ENCODE measurements at regions not wholly inside any gene's neighbourhood (a gene's known extent, or its start where the extent isn't known, plus 50 kb on each side); places are given as distances from the start of the nearest gene placed in this dataset.

DNA sequence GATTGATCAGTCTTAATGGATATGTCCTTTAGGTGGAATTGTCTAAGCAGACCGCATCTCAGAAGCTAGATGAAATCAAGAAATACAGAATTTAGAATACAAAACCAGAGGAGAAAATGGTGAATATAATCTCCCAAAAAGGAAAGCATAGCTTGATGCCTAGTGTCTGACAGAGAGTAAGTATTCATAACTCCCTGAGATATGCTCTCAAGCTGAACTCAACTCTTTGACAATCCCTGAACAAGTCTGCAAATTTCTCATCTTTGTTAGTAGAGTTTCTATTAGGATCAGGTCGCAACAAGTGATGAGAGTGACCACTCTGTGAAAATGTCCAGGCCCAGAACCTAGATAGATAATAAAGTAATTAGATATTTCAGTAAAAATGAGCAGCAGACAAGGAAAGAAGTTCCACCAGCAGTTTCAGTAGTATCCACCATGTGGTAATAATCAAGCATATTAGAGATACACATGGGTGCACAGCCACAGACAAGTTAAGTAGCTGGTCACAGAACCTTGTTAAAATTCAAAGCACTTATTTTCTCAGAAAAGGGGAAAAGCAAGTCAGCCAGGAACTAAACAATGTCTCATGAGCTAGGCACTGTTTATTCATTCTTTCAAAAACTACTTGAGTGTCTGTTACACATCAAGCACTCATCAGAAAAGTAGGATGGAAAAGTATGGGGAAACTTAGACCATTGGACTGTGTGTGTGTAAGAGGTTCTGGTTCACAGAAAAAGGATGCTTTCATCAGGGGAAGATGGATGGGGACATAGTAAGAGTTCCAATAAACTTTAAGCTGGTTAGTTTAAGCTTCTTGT, 481.5 kb upstream of the TUSC1 start:
- intact Hi-C loops (cut with micrococcal nuclease; ENCODE audit: unreplicated experiment), result no loop called here
- POLR2A ChIA-PET, result no interaction called here
- Histone ChIP-seq H3K4me1 (ENCODE audit: control insufficient read depth, insufficient read depth, low read length) (no peaks in the 10 kb centered on the region), H3K9me3 (ENCODE audit: control insufficient read depth, insufficient read depth, low read depth, low read length) (no peaks in the 10 kb centered on the region), H3K36me3 (ENCODE audit: control insufficient read depth, insufficient read depth, low read length) (no peaks in the 10 kb centered on the region), H3K27ac (ENCODE audit: low read length) (no peak overlapping the region), H3K27me3 (ENCODE audit: control insufficient read depth, insufficient read depth, low read length) (no peaks in the 10 kb centered on the region), H3K4me3 (ENCODE audit: low read depth in 2 of 2, low read length in 2 of 2) (no peak overlapping the region)
- in situ Hi-C loops (cut with HindIII; ENCODE audit: low pct_unique_long_range_greater_than_20kb, low sequenced_read_pairs), result no loop called here
- BruUV-seq (replicated peaks), result no TSS peak
- DNase-seq (ENCODE audit: low read depth, low spot score) (no peak), ATAC-seq (no peak)
- CTCF ChIA-PET, result no interaction called here
- TF ChIP-seq TCF7L2 (IDR thresholded peaks at IDR 0.05; ENCODE audit: low read depth, low read length), result no peak
- TF ChIP-seq, protein P1, sequence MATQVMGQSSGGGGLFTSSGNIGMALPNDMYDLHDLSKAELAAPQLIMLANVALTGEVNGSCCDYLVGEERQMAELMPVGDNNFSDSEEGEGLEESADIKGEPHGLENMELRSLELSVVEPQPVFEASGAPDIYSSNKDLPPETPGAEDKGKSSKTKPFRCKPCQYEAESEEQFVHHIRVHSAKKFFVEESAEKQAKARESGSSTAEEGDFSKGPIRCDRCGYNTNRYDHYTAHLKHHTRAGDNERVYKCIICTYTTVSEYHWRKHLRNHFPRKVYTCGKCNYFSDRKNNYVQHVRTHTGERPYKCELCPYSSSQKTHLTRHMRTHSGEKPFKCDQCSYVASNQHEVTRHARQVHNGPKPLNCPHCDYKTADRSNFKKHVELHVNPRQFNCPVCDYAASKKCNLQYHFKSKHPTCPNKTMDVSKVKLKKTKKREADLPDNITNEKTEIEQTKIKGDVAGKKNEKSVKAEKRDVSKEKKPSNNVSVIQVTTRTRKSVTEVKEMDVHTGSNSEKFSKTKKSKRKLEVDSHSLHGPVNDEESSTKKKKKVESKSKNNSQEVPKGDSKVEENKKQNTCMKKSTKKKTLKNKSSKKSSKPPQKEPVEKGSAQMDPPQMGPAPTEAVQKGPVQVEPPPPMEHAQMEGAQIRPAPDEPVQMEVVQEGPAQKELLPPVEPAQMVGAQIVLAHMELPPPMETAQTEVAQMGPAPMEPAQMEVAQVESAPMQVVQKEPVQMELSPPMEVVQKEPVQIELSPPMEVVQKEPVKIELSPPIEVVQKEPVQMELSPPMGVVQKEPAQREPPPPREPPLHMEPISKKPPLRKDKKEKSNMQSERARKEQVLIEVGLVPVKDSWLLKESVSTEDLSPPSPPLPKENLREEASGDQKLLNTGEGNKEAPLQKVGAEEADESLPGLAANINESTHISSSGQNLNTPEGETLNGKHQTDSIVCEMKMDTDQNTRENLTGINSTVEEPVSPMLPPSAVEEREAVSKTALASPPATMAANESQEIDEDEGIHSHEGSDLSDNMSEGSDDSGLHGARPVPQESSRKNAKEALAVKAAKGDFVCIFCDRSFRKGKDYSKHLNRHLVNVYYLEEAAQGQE (IDR thresholded peaks at IDR 0.05; ENCODE audit: insufficient read depth in 1 of 2, low read depth in 2 of 2, low read length in 1 of 2), result no peak
- TF ChIP-seq, protein P2, sequence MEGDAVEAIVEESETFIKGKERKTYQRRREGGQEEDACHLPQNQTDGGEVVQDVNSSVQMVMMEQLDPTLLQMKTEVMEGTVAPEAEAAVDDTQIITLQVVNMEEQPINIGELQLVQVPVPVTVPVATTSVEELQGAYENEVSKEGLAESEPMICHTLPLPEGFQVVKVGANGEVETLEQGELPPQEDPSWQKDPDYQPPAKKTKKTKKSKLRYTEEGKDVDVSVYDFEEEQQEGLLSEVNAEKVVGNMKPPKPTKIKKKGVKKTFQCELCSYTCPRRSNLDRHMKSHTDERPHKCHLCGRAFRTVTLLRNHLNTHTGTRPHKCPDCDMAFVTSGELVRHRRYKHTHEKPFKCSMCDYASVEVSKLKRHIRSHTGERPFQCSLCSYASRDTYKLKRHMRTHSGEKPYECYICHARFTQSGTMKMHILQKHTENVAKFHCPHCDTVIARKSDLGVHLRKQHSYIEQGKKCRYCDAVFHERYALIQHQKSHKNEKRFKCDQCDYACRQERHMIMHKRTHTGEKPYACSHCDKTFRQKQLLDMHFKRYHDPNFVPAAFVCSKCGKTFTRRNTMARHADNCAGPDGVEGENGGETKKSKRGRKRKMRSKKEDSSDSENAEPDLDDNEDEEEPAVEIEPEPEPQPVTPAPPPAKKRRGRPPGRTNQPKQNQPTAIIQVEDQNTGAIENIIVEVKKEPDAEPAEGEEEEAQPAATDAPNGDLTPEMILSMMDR (IDR thresholded peaks at IDR 0.05), result no peak
- no peak for TF ChIP-seq SIN3A (IDR thresholded peaks at IDR 0.05; ENCODE audit: borderline replicate concordance, insufficient read depth, low read depth, low read length)
- no peak for TF ChIP-seq POLR2AphosphoS5 (IDR thresholded peaks at IDR 0.05; ENCODE audit: low read depth, low read length)

DNA sequence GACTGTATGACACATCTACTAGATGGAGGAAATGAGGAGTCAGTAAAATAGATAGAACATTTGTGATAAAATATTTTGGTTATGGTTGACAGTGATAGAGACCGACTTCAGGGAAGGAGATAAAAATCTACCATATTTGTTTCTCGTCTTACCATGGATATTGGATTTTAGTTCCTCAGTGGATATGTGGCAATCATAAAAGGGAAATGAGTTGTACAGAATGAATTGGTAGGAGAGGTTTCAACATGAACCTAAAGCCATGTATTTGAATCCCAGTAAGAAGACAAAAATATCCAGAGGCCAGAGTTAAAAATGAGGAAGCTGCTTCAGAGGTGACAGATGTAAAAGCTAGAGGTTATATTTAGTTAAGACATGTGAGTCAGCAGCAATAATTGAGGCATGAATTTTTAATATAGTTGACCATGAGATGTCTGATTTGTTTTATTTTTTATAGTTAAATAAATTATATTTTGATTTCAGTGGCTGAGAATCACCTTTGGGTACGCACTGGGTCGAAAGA, 480.4 kb upstream of the TUSC1 start:
- H3K36me3 ChIP-seq (ENCODE audit: control insufficient read depth, insufficient read depth, low read length), result no peaks in the 10 kb centered on the region
- no peak overlapping the region for H3K4me3 ChIP-seq (ENCODE audit: low read depth in 2 of 2, low read length in 2 of 2)
- H3K9me3 ChIP-seq (ENCODE audit: control insufficient read depth, insufficient read depth, low read depth, low read length), result no peaks in the 10 kb centered on the region
- TF ChIP-seq SIN3A (IDR thresholded peaks at IDR 0.05; ENCODE audit: borderline replicate concordance, insufficient read depth, low read depth, low read length), result no peak
- TF ChIP-seq, protein P1 (IDR thresholded peaks at IDR 0.05; ENCODE audit: insufficient read depth in 1 of 2, low read depth in 2 of 2, low read length in 1 of 2), result no peak
- TF ChIP-seq, protein P2 (IDR thresholded peaks at IDR 0.05), result no peak
- TF ChIP-seq TCF7L2 (IDR thresholded peaks at IDR 0.05; ENCODE audit: low read depth, low read length), result no peak
- no peak for TF ChIP-seq POLR2AphosphoS5 (IDR thresholded peaks at IDR 0.05; ENCODE audit: low read depth, low read length)
- H3K4me1 ChIP-seq (ENCODE audit: control insufficient read depth, insufficient read depth, low read length), result no peaks in the 10 kb centered on the region
- H3K27ac ChIP-seq (ENCODE audit: low read length), result no peak overlapping the region
- DNase-seq (ENCODE audit: low read depth, low spot score), result no peak
- in situ Hi-C loops (cut with HindIII; ENCODE audit: low pct_unique_long_range_greater_than_20kb, low sequenced_read_pairs), result no loop called here
- ATAC-seq, result no peak
- intact Hi-C loops (cut with micrococcal nuclease; ENCODE audit: unreplicated experiment), result no loop called here
- BruUV-seq (replicated peaks), result no TSS peak
- CTCF ChIA-PET, result no interaction called here
- POLR2A ChIA-PET, result no interaction called here
- H3K27me3 ChIP-seq (ENCODE audit: control insufficient read depth, insufficient read depth, low read length), result no peaks in the 10 kb centered on the region
